CD4-positive, alpha-beta T cell treated with Interleukin-4 for 4 hours (primary cell): ENCODE measurements at regions not wholly inside any gene's neighbourhood (a gene's known extent, or its start where the extent isn't known, plus 50 kb on each side); places are given as distances from the start of the nearest gene placed in this dataset.

ENCODE experiments used
- DNase-seq: peaks from one replicate; pipeline ENCODE4 v3.0.0-alpha.2; 2020

- DNase-seq = no peak
Measured at GRCh38 chr2:2557475-2557874, 226.4 kb upstream of the MYT1L start.

GRCh38 chr2:2550856-2551255 is 219.8 kb upstream of the MYT1L start:
- DNase-seq = no peak

DNA sequence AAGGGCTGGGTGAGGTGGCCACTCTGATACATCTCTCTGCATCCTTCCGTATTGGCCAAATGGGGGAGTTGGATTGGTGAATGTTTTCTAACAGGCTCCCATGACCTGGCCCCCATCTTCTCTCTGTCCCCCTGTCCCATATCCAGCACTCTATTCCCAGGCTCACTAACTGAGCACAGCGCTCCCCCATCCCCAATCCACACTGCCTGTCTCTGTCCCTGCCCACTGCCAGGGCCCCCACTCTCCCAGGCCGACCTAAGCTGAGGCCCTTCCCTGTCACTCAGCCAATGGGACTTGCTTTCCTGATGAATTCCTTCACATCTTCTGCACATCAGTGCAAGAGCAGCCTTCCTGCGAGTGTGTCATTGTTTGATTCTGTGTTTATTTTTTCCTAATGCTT is 216.8 kb upstream of the MYT1L start:
- no peak for DNase-seq

DNA sequence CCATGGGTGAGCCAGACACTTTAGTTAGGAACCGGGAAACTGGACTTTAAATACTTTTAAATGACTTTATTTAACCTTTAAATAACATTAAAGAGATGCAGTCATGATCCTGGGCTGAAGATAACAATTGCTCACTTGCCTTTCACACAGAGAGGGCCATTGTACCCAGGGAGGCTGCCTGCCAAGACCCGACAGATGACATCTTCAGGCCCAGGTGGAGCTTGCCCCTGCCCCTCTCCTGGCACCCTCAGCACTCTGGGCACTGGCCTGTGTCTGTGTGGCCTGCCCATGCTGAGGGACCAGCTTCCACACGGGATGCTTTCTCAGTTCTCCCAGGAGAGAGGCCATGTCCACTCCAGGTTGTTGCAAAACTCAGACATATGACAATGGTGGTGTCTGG is 216.4 kb upstream of the MYT1L start:
- no peak for DNase-seq

- DNase-seq = no peak
Measured at GRCh38 chr2:2546046-2546445, 215.0 kb upstream of the MYT1L start.

DNA sequence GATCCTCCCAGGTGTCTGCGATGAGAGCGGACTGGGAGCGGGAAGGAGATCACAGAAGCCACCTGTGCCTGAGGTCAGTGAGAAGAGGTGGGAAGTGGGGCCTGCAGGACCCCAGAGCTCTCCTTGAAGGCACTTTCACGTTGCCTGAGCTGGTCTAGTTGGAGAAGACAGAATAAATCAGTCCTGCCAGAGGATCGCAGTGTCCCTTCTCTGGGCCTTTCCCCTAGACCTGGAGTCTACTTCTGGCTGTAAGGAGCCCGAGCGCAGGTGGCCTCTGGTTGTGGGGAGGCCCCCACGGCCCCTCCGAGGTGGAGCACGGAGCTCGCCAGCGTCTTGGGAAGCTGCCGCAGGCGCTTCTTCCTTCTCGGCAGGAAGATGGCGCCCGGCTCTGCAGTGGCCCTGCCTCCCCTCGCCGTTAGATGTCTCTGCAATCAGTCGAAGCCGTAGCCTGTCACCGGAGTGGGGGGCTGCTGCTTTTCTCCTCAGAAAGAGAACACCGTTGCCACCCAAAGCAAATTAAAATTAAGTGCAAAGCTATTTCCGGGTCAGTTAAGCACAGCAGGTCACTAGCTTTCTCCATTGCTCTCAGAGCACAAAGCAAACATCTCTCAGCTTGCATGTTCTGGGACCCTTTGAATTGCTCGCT is 212.0 kb upstream of the MYT1L start:
- DNase-seq = no peak

GRCh38 chr2:2542316-2542715 is 211.2 kb upstream of the MYT1L start:
- DNase-seq = no peak

DNA sequence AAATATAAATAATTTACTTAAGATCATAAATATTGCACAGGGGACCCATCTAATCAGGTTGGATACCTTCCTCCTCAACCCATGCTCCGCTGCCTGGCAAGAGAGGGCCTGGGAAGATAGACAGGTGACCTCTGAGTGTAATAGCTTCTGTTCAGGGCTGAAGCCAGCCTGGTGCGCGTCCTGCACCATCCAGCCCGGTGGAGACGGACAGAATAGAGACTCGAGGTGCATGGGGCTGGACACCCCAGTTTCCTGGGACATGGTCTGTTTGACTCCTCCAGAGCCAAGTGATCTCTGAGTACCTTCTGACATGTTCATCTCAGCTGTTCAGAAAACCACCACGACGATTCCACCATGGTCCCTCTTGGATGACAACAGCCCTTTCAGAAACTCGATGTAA is 209.3 kb upstream of the MYT1L start:
- DNase-seq = no peak

GRCh38 chr2:2536416-2537056 is 205.5 kb upstream of the MYT1L start:
- no peak for DNase-seq

GRCh38 chr2:2530334-2530733 is 199.3 kb upstream of the MYT1L start:
- no peak for DNase-seq

- DNase-seq = no peak
Measured at GRCh38 chr2:2528846-2529245, 197.8 kb upstream of the MYT1L start.

- DNase-seq = no peak
Measured at GRCh38 chr2:2527148-2527547, 196.1 kb upstream of the MYT1L start.

DNA sequence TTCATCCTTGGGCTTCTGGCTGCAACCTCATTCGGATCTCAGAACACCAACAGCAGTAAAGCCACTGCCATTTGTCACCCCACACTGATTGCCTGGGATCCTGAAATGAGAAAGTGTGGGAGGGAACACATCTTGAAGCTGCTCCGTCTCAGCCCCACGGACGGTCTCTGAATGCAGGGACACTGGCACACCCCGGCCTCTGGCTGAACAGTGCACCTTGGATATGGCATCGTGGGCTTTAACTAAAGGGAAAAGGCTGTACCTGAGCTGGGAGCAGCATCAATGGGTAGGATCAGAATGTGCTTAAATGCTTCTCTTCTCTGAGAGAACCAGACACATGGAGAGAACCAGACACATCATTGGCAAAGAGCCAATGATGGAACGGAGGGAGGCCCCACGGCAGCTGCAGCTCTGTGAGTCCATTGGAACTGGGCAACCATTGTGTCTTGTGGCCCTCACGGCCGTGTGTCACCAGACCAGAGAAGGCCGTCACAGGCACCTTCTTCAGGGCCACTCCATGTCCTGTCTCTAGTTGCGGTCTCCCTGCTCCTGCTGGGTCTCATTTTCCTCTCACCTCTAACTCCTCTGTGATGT is 193.4 kb upstream of the MYT1L start:
- no peak for DNase-seq

DNA sequence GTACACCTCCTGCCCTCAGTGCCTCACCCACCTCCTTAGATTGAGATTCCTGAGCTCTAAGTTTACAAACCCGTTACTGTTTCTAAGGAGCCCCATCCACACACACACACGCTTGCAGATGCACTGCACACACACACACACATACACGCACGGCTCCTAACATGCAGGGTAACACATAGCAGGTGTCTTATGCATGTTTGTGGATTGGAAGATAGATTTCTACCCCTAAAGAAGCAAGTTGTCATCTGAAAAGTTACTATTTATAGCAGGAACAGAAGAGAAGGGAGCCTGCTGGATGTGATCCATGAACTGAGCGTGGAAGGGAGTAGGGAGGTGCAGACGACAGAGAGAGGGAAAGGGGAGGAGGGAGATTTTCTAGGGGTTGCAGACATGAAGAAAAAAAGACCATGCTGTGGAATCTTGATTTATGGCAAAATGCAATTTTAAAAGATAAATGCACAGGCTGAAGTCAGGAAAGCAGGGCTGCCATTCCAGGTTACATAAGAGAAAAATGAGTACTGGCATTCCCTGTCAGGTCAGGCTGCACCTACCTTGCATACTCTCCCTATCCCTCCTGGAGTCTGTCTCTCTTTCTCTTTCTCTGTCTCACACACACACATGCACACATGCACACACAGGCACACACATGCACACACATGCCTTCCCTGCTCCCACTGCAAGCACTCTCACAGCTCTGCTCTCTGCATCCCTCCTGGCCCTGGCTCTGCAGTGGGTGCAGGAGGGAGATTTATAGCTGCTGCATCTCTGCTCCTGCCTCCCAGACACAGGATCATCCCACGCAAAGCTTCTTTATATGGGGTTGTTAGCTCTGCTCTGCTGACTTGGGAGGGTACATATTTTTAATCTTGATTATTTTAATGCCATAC is 192.6 kb upstream of the MYT1L start:
- DNase-seq = no peak

DNA sequence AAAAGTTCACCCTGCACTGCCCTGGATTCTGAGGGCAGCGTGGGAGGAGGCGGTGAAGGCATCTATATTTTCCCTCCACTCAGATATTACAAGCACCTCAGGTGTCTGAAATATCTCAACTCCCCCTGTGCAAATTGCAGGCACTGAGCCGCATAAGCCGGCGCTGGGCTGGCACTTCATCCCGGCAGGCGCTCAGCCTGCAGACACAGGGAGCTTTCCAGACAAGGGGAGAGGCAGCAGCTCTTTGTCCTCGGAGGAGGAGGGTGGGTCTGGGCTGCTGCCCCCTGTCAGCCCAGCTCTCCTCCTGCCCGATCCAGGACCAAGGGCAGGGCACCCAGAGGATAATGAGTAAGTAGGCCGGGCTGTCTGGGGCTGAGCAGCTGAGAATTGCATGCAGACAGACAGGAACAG is 189.3 kb upstream of the MYT1L start:
- no peak for DNase-seq

DNA sequence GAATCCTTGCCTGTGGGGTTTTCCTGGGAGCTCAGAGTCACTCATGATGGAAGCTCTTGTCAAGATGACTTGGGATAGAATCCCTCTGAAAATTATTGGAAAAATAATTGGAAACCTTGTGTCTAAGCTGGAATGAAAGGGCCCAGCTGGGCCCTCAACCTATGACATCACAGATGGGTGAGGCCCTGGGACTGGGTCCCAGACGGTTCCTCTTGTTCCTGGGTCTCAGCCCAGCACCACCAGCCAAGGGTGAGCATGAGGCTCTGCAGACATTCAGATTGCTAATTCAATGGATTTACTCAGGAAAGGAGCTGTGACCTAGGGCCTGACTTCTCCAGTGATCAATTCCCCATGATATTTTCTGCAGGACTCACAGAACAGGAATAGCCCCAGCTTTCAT is 188.3 kb upstream of the MYT1L start:
- DNase-seq = no peak

DNA sequence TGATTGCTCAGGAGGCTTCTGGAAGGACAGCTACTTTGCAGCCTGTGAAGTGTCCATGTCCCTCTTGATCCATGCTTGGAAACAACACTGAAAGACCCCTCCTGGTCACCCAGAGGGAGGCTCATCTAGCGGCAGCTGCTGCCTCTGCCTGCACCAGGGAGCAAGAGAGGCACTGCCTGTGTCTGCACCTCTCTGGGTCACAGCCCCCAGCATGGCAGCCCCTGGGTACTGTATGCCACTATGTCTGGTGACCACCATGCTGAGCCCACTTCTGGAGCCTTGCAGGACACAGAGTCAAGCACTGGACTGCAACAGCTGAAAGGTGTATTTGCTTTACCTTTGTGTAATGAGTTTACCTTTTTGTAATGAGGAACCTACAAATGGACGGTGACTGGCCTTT is 186.3 kb upstream of the MYT1L start:
- DNase-seq = no peak

GRCh38 chr2:2516386-2516785 is 185.3 kb upstream of the MYT1L start:
- DNase-seq = no peak

DNA sequence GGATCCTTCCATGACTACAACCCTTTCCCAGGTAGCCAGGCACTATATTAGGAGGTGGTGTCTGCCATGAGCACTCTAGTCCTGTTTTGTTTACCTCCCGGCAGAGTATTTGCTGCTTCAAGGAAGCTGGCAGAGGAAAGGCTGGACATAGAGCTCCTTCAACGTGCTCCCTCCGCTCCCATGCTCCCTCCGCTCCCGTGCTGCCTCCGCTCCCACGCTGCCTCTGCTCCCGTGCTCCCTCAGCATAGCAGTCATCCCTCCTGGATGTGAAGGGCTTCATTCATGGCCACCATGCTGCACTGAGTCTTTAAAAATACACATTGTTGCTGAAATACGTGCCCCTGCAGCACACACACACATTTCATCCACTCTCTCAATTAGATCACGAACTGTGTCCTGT is 181.9 kb upstream of the MYT1L start:
- no peak for DNase-seq

GRCh38 chr2:2507417-2507997 is 176.4 kb upstream of the MYT1L start:
- no peak for DNase-seq

- DNase-seq = no peak
Measured at GRCh38 chr2:2506536-2506935, 175.5 kb upstream of the MYT1L start.

GRCh38 chr2:2505604-2506003 is 174.5 kb upstream of the MYT1L start:
- no peak for DNase-seq

DNA sequence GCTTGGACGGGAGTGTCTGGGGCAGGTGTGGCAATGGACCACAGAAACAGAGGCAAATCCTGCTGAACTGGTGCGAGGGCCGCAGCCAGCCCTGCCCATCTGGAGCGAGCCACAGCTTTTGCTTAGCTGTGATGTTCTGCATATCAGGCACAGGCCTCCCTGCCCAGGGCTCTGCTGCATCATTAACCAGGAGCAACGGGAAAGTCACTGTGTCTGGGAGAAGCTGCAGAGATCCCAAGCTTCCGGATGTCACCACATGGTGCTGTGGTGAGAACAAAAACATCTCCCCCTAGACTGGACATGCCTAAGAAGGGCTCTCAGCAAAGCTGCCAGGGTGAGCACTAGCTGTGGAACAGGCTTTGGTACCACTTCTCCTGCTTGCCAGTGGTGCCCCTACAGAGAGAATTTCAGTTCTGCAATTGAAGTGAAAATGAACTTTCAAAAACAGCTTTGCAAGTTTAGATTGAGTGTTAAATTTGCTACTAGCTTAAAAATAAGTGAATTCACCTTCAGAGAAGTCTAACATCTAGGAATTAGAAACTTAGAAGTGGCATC is 172.9 kb upstream of the MYT1L start:
- DNase-seq = no peak
